Dermis blood vessel endothelial cell (primary cell): ENCODE measurements at regions not wholly inside any gene's neighbourhood (a gene's known extent, or its start where the extent isn't known, plus 50 kb on each side); places are given as distances from the start of the nearest gene placed in this dataset.

Experiments used
- DNase-seq: peaks from one replicate; pipeline ENCODE4 v3.0.0; 2010

GRCh38 chr2:238562446-238562845 lies 135.7 kb downstream of the ASB1 start:
- no peak for DNase-seq

GRCh38 chr2:238563551-238563950 lies 136.8 kb downstream of the ASB1 start:
- DNase-seq: no peak

- no peak for DNase-seq
Observed at GRCh38 chr2:238564286-238564920, 137.7 kb downstream of the ASB1 start.

DNA sequence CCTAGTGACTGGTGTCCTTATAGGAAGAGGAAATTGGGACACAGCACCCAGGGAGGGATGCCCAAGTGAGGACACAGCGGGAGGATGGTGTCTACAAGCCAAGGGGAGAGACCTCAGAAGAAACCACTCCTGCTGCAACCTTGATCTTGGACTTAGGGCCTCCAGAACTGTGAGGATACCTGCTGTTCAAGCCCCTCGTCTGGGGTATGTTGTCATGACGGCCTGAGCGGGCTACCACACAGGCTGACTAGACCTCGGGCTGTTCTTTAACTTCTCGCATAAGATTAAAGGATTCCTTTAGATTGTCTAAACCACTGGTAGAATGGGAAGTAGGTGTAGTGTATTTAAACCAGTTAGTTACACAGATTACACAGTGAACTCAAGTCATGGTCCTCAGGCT lies 138.3 kb downstream of the ASB1 start:
- no peak for DNase-seq

- no peak for DNase-seq
Observed at GRCh38 chr2:238566001-238566645, 139.4 kb downstream of the ASB1 start.

GRCh38 chr2:238567067-238567855 lies 140.5 kb downstream of the ASB1 start:
- DNase-seq: no peak

DNA sequence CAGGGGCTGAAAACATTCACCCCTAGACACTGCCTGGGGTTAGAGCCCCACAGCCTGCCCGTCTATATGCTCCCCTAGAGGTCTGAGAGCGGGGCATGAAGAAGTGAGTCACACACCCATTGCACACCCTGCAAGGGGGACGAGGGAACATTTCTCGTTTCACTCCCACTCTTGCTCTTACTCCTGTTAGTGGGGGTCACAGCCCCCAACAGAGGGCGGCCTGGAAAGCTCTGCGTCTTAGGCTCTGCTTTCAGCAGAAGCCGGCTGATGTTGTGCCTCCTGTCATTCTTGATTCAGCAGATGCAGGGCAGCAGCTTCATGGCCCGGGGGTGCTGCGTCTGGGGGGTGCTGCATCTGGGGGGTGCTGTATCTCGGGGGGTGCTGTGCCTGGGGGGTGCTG lies 141.3 kb downstream of the ASB1 start:
- DNase-seq: no peak

DNA sequence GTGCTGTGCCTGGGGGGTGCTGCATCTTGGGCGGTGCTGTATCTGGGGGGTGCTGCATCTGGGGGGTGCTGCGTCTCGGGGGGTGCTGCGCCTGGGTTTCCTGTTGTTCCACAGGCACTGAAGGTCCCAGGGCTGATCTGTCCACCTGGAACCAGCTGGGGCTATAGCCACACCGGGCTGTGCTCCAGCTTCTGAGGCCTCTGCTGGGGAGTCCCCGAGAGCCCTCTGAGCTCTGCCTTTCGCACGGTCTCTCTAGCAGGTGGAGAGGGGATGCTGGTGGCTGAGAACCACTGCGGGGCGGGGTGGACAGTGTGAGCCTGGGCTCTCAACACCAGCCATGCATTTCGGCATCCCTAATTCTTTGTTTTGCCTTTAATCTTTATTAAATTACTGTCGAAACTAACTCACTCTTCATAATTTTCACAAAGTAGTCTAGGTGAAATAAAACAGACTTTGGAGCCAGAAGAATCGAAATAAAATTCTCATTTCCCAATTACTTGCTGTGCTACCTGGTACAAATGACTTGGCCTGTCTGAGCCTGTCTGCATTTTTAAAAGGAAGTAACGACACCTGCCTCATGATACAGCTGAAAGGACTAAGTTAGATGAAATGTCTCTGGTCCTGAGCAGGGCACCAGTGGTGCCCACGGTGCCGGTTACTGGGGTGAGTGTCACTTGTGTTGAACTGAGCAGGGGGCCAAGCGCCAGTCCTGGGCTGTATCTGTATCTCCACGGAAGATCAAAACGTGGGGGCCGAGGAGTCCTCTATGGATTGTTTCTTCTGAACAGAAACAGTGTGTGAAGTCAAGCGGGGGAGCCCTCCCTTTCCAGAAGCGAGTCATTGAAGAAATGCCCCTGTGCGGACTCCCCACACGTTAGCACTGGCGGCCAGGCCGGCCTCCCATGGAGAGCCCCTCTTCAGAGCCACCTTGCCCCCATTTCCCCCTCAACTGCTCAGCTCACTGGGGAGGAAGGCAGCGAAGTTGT lies 142.0 kb downstream of the ASB1 start:
- DNase-seq: no peak

- DNase-seq: no peak
Observed at GRCh38 chr2:238569507-238570195, 142.9 kb downstream of the ASB1 start.

GRCh38 chr2:238570391-238570790 lies 143.7 kb downstream of the ASB1 start:
- no peak for DNase-seq

- no peak for DNase-seq
Observed at GRCh38 chr2:238570926-238571325, 144.2 kb downstream of the ASB1 start.

DNA sequence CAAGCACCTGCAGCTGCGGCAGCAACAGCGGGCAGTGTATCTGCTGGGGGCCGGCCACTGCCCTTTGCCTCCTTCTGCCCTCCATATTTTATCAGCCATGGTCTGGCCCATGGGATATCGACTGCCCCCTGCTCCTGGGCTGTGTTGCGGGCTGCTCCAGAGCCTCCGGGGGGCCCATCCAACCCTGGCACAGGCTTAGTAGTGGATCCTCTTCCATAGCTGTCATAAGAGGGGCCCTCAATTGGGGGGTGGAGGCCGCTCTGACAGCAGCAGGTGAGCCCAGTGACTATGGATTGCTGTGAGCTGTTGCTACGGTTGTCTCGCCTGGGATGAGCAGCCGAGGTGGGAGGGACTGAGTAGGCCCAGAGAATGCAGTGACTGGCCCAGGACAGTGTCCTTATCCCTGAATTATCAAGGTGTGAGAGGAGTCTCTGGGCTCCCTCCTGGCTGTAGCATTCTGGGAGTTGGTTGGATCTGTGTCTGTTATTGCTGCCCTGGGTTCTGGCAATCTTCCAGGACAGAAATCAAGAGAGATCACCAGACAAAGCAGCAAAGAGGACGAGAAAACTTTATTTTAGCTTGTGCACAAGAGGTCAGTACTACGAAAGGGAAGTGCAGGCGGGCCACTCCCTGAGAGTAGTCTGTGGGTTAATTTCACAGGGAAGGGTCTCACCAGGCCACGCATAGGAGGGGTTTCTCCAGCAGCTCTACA lies 145.1 kb downstream of the ASB1 start:
- DNase-seq: no peak

DNA sequence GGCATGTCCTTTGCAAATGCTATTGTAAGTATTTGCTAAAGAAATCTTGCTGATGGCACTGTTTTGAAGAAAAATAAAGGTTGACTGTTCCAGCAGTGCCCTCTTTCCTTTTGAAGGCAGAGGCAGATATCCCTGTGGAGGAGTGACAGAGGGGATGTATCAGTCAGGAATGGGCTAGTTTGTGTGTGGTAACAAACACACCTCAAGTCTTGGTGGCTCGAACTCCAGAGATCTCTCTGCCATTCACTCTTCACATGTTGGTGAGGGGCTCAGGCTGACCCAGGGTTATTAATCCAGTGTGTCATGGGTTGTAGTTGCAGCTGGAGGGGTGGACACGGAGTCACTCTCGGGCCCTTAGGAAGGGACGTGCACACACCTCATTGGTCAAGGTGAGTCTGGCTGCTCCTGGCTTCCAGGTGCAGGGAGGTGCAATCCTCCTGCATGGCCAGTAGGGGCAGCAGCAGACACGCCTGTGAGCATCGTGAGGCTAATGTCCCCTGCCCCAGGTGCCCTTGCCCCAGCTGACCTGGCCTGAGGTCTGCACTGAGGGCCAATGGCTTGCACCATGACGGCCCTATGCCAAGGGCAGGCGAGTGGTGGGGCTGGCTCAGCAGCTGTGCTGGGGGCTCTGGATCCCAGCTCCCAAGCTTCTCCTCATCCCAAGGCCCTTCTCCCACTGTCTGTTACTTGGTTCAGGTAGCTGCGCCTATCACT lies 146.5 kb downstream of the ASB1 start:
- DNase-seq: peak; percentile 35

DNA sequence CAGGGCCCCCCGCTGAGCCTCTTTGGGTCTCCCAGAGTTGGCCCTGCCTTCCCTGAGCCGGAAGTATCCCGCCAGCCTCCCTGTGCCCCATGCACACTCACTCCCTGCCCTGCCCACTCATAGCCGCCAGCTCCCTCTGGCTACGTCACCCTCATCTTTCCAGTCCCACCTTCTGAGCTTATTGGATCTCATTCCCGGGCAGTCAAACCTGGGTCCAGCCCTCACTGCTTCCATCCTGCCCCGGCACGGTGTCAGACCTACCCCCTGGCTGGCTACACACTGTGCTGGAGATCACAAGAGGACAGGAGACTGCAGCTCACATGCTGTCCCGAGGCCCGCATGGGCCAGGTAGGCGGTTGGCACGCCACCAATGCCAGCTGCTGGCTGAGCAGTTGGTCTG lies 147.2 kb downstream of the ASB1 start:
- DNase-seq: no peak

DNA sequence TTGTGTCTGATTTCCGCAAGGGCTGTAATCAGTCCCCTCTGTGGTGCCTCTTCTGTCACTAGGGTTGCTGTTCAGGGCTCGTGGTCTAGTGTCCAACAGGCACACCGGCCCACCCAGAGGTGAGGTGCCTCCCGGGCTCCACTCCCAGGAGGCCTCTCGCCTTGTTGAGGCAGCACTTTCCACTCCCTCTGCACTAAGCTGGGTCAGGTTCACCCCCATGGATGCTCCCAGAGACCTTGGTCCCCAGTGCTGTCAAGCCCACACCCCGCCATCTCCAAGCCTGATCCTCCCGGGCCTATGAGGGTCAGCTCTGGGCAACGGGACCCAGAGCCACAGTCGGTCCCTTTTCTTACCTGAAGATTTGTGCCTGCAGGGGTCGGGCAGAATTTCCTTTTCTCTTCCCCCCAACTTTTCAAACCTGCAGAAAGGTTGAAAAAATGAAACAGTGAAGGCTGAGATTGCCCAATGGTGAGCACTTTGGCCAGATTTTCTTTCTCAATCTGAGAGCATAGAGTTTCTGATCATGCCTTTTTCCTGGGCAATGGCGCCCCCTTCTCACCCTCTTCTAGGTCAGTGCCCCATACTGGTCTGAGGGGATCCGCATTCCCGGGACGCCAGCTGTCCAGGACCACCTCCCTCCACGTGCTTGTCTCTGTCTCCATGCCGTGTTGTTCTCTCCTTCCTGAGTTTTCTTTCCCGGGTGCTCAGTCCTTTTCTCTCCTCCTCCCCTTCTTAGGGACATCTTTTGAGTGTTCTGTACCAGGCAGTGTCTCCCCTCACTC lies 148.0 kb downstream of the ASB1 start:
- DNase-seq: no peak

DNA sequence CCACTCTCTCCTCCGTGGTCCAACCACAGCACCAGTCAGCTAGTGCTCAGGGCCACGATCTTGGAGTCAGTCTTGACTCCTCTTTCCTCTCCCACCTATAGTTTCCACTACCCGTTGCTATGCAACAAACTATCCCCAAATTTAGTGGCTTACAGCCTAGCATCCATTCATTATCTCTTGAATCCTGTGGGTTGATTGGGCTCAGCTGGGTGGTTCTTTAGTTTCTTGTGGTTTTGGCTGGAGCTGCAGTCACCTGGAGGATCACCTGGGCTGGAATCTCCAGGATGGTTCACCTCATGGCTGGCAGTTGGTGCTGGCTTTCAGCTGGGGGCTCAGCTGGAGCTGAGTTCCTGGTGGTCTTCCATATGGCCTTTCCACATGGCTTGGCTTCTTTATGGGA lies 149.9 kb downstream of the ASB1 start:
- no peak for DNase-seq

DNA sequence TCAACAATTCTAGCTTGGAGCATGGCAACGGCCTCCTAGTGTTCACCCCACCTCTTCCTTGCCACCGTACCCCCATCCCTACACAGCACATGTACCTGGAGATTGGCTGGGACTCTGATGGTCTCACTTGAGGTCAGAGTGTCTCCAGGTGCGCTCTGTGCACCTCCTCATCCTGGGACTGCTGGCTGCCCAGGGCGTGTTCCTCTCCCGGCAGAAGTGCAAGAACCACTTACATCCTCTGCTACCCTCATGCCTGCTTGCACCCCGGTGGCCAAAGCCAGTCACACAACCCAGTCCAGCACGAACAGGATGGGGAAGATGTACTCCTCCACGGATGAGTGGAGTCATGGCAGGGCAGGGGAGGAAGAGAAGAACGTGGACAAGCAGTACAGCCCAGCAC lies 151.5 kb downstream of the ASB1 start:
- DNase-seq: no peak

GRCh38 chr2:238580486-238580885 lies 153.8 kb downstream of the ASB1 start:
- DNase-seq: no peak

DNA sequence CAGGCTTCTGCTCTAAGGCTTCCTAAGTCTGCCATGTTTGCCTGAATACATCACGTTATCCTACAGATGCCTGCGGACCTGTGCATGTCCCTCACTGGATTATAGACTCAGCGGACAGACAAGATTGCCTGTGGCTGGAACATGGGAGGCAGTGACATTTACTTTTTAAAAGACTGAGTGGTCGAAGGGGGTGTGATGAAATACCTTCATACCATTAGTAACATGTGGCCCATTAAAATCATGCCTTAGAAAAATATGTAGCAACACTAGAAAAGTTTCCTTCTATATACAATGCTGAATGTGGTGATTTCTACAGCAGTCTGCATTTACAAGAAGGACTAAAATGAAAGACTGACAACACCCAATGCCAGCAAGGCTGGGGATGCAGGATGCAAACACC lies 154.4 kb downstream of the ASB1 start:
- DNase-seq: no peak

GRCh38 chr2:238582159-238582558 lies 155.4 kb downstream of the ASB1 start:
- DNase-seq: no peak
